Erythroblast (primary cell): ENCODE measurements at regions not wholly inside any gene's neighbourhood (a gene's known extent, or its start where the extent isn't known, plus 50 kb on each side); places are given as distances from the start of the nearest gene placed in this dataset.
A peak's percentile ranks its signal among the peaks of the same experiment; 100 is the strongest.

Source experiments
- DNase-seq, 2 experiments: peaks; one replicate each; lab custom pipeline; 2025; lab: John Stamatoyannopoulos, UW
- GATA1 ChIP-seq: IDR thresholded peaks from 2 replicates; pipeline ENCODE4 v1.6.1; 2011; ENCODE audit warnings: low read depth, mild to moderate bottlenecking, control low read depth, low read length, moderate library complexity
- POLR2A ChIP-seq: IDR thresholded peaks from 2 replicates; pipeline ENCODE4 v1.6.1; 2011; ENCODE audit warnings: mild to moderate bottlenecking, low read length

- no peak for TF ChIP-seq GATA1
- TF ChIP-seq POLR2A, result no peak
- no peak for DNase-seq
Observed at GRCh38 chr6:108778421-108779186, 69.6 kb upstream of the ARMC2 start.

DNA sequence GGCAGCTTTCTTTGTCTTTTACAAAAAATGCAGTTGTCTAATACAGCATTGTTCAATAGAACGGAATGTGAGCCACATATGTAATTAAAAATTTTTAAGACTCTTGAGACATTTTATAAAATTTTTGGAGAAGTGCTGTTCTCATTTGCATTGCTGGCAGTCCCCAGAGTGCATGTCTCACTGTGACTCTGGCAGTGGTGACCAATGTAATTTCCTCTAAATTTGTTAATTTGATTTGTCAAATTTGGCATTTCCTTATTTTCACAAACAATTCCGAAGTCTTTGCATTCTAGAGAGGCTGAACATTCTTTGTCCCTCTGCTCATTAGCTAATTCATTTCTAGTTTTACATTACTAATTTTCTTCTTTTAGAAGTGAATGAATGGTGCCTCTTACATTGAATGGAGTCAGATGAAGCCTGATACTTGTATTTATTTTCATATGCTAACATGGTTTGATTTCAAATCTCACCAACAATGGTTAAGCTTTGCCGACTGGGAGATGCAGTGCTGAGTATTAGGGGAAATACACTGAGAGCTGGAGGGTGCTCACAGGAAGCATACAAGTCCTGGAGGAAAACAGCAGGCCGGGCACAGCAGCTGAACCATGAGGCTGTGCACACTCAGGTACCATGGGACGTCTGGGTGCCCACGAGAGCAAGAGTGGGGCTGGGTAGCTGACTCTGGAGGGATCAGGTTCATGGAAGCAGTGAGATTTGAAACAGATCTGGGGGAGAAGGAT, 68.5 kb upstream of the ARMC2 start:
- no peak for DNase-seq
- no peak for TF ChIP-seq GATA1
- no peak for TF ChIP-seq POLR2A

DNA sequence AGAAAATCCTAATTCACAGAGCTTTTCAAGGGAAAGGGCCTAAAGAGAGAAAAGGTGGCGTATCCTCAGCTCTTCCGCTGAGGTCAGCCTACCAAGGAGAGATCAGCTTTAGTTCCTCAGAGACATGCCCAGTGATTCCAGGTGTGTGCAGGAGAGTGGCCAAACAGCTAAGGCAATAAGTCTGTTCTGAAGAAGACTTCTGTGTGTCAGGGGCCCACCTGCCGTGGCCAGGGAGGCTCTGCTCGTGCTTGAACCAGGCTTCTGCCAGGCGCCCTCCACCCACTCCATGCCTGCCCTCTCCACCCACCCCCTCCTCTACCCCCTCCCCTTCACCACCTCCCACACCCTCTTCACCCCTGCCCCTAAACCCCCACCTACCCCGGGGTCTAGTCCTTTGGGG, 67.4 kb upstream of the ARMC2 start:
- no peak for DNase-seq

DNA sequence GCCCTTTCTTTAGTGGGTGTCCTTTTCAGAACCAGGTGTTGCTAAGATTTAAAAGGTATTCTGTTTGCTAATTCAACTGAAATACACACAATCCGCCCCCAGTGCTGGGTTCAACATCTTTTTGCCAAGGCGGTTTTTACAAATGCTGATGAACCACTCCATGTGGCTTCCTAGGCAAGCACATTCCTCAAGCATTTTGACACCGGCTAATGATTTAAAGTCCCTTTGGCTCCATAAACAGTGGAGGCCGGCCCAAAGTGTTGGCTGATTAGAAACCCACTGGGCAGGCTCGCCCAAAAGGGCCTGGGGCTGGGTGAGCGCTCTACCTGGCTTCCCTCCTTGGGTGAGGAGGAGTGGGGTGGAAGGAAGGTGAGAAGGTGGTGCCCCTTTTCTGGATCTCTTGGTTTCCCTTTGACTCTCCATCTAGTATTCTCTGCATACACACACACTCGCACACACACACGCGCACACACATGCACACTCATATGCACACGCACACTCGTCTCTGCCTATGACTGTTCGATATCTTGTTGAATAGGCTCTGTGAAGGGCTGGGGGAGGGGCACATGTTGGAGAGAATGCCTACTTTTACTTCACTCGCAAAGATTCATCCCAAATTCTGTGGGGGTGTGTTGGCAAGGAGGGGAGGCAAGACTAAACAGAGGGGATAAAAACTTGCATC, 66.7 kb upstream of the ARMC2 start:
- DNase-seq, result no peak
- TF ChIP-seq GATA1, result no peak
- no peak for TF ChIP-seq POLR2A

More for the DNA sequence above, 67.4 kb upstream of the ARMC2 start:
- TF ChIP-seq GATA1, result no peak
- TF ChIP-seq POLR2A, result no peak

DNA sequence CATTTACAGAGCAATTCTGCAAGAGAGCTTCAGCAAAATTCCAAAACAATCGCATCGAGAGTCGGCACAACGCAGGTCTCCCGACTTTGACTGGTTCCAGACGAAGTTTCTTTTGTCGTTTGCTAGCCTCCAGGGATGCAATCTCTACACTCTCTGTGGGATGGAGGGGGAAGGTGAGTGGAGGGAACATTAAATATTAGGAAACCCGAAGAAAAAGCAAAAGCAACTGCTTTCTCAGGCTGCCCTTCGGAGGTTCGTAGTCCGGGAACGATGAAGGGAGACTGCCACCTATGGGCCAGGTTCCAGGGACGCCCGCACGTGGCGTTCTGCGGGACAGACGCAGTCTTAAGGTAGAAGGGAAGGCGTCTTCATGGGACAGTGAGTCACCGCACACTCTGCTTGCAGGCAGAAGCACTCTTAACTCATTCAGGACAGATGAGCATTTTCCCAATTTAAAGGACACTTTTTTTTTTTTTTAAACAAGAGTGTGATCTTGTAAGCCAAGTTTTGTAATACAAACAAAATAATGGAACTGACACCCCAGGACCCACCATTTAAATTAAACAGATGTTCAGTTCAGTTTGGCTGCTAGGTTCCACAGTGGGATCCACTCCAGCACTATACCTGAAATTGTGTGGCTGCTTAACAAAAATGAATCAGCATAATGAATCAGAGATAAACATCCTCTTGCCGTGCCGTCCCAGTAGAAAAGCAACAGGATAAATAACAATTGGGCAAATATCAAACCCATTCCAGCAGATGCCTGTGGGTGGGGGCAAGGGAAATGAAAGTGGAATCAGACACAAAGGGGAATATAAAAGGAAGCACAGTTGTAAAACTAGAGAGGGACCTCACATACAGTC, 65.8 kb upstream of the ARMC2 start:
- DNase-seq, result peak; percentile 80 to 90
- no peak for TF ChIP-seq GATA1
- TF ChIP-seq POLR2A, result no peak

GRCh38 chr6:108785653-108786052, 62.6 kb upstream of the ARMC2 start:
- DNase-seq, result no peak
- TF ChIP-seq POLR2A, result no peak
- TF ChIP-seq GATA1, result no peak

DNA sequence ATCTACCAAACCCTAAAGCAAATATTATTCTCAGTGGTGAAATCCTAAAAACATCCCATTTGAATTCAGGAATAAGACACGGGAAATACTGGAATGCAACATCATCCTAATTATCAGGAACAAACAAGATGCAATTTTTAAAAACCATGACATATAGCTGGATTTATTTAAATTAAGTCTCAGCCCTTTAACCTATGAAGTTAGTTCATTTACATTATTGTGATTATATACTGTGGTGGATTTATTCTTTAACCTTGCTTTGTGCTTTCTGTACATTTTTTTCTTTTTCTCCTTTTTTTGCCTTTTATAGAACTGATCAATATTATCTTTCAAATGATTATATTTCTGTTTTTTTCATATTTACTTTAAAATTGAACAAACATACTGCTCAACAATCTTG, 59.8 kb upstream of the ARMC2 start:
- TF ChIP-seq POLR2A (no peak), GATA1 (no peak)
- no peak for DNase-seq

GRCh38 chr6:108789475-108789874, 58.7 kb upstream of the ARMC2 start:
- TF ChIP-seq POLR2A (no peak), GATA1 (no peak)
- no peak for DNase-seq

DNA sequence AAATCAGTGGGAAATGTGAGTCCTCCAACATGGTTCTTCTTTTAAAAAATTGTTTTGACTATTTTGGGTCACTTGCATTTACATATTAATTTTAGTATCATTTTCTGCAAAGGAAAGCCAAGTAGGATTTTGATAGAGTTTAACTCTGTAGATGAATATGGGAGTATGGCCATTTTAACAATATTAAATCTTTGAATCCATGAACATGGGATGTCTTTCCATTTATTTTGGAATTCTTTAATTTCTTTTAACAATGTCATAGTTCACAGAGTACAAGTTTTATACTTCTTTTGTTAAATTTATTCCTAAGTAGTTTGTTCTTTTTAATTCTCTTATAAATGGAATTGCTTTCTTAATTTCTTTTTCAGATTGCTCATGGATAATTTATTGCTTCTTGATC, 56.5 kb upstream of the ARMC2 start:
- DNase-seq, result no peak
- TF ChIP-seq GATA1 (no peak), POLR2A (no peak)

- no peak for TF ChIP-seq GATA1
- TF ChIP-seq POLR2A, result no peak
- DNase-seq, result peak in 1 of 2 experiments; percentile 58
Observed at GRCh38 chr6:108793516-108794251, 54.5 kb upstream of the ARMC2 start.

DNA sequence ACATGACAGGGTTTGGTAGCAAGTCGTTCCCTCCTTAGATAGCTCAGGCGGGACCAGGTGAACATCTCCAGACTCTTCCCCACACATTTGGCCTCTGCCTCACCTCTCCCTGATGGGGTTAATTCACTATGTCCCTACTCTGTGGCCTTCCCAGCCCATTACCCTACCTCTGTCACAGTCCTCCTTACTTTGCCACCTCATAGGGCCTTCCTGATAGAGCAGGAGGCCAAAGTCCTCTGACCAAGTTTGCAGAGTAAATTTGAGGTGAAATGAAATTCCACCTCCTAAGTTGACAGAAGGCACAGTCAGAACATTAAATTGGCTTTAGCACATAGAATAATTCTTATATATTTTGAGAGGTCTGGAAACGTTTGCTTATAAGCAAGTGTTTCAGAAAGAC, 53.1 kb upstream of the ARMC2 start:
- TF ChIP-seq POLR2A, result no peak
- no peak for TF ChIP-seq GATA1
- DNase-seq, result no peak

GRCh38 chr6:108795814-108796213, 52.4 kb upstream of the ARMC2 start:
- TF ChIP-seq GATA1 (no peak), POLR2A (no peak)
- DNase-seq, result no peak
